22Rv1 (cell line): ENCODE measurements at regions not wholly inside any gene's neighbourhood (a gene's known extent, or its start where the extent isn't known, plus 50 kb on each side); places are given as distances from the start of the nearest gene placed in this dataset.

Experiments used
- CTCF ChIP-seq: fragments of 450-650 bp; IDR thresholded peaks from 2 replicates; pipeline ENCODE4 v1.5.1; 2017; ENCODE audit warnings: mild to moderate bottlenecking
- ZFX ChIP-seq: fragments of 450-650 bp; IDR thresholded peaks from 2 replicates; pipeline ENCODE4 v1.6.1; 2017; ENCODE audit warnings: antibody characterized with exemption, borderline replicate concordance

- no peak for TF ChIP-seq CTCF
- TF ChIP-seq ZFX: no peak
Observed at GRCh38 chr10:113279262-113279661, 273.6 kb upstream of the HABP2 start.
